HEK293T (cell line): ENCODE measurements at regions not wholly inside any gene's neighbourhood (a gene's known extent, or its start where the extent isn't known, plus 50 kb on each side); places are given as distances from the start of the nearest gene placed in this dataset.
"Not testable (repeated sequence)": the region's sequence is repeated elsewhere in the genome, so short reads cannot be mapped to it uniquely, and the experiment has no call there.

ENCODE experiments used
- CTCF ChIA-PET: fragments of 350-600 bp; formaldehyde crosslinking; extraction: SDS; loops from one replicate; lab custom pipeline; 2021; ENCODE audit warnings: antibody characterized with exemption, inconsistent platforms; lab: Yijun Ruan, JAX
- POLR2A ChIA-PET: fragments of 350-600 bp; formaldehyde crosslinking; extraction: SDS; loops from one replicate; lab custom pipeline; 2020; ENCODE audit warnings: antibody characterized with exemption, inconsistent platforms; lab: Yijun Ruan, JAX
- DNase-seq: peaks from one replicate; pipeline ENCODE4 v3.0.0; 2012; ENCODE audit warnings: mixed read lengths; ENCODE audit errors: extremely low spot score
- ARNT ChIP-seq: fragments of 450-650 bp; IDR thresholded peaks from 2 replicates; pipeline ENCODE4 v1.6.1; 2017; ENCODE audit warnings: mild to moderate bottlenecking
- BHLHE40 ChIP-seq: fragments of 450-650 bp; IDR thresholded peaks from 2 replicates; pipeline ENCODE4 v1.6.1; 2016; ENCODE audit warnings: mild to moderate bottlenecking, moderate library complexity, borderline replicate concordance
- CTBP1 ChIP-seq: fragments of 450-650 bp; IDR thresholded peaks from 2 replicates; pipeline ENCODE4 v1.6.1; 2016; ENCODE audit warnings: borderline replicate concordance
- ELF4 ChIP-seq: fragments of 450-650 bp; IDR thresholded peaks from 2 replicates; pipeline ENCODE4 v1.6.1; 2017; ENCODE audit warnings: antibody characterized with exemption
- FOXA1 ChIP-seq: fragments of 450-650 bp; IDR thresholded peaks from 2 replicates; pipeline ENCODE4 v1.6.1; 2016; ENCODE audit warnings: mild to moderate bottlenecking
- FOXK2 ChIP-seq: fragments of 450-650 bp; IDR thresholded peaks from 2 replicates; pipeline ENCODE4 v1.6.1; 2016; ENCODE audit warnings: mild to moderate bottlenecking
- FOXM1 ChIP-seq: fragments of 450-650 bp; IDR thresholded peaks from 2 replicates; pipeline ENCODE4 v1.6.1; 2017; ENCODE audit warnings: mild to moderate bottlenecking, borderline replicate concordance
- HDGF ChIP-seq: fragments of 450-650 bp; IDR thresholded peaks from 2 replicates; pipeline ENCODE4 v1.6.1; 2017; ENCODE audit warnings: antibody characterized with exemption, borderline replicate concordance
- L3MBTL2 ChIP-seq: fragments of 450-650 bp; conservative IDR thresholded peaks from 2 replicates; pipeline ENCODE4 v1.6.1; 2016; ENCODE audit warnings: mild to moderate bottlenecking
- LEF1 ChIP-seq: fragments of 450-650 bp; IDR thresholded peaks from 2 replicates; pipeline ENCODE4 v1.6.1; 2017; ENCODE audit warnings: mild to moderate bottlenecking, borderline replicate concordance
- NFRKB ChIP-seq: fragments of 450-650 bp; IDR thresholded peaks from 2 replicates; pipeline ENCODE4 v1.6.1; 2016; ENCODE audit warnings: mild to moderate bottlenecking, moderate library complexity
- SP1 ChIP-seq: fragments of 450-650 bp; IDR thresholded peaks from 2 replicates; pipeline ENCODE4 v1.6.1; 2017
- SUZ12 ChIP-seq: fragments of 450-650 bp; IDR thresholded peaks from 2 replicates; pipeline ENCODE4 v1.6.1; 2016; ENCODE audit warnings: mild to moderate bottlenecking
- TARDBP ChIP-seq: fragments of 450-650 bp; IDR thresholded peaks from 2 replicates; pipeline ENCODE4 v1.6.1; 2016
- ZNF384 ChIP-seq: fragments of 450-650 bp; IDR thresholded peaks from 2 replicates; pipeline ENCODE4 v1.6.1; 2016
- TF ChIP-seq, protein P1 (sequence below): fragments of 450-650 bp; IDR thresholded peaks from 2 replicates; pipeline ENCODE4 v1.6.1; 2016

DNA sequence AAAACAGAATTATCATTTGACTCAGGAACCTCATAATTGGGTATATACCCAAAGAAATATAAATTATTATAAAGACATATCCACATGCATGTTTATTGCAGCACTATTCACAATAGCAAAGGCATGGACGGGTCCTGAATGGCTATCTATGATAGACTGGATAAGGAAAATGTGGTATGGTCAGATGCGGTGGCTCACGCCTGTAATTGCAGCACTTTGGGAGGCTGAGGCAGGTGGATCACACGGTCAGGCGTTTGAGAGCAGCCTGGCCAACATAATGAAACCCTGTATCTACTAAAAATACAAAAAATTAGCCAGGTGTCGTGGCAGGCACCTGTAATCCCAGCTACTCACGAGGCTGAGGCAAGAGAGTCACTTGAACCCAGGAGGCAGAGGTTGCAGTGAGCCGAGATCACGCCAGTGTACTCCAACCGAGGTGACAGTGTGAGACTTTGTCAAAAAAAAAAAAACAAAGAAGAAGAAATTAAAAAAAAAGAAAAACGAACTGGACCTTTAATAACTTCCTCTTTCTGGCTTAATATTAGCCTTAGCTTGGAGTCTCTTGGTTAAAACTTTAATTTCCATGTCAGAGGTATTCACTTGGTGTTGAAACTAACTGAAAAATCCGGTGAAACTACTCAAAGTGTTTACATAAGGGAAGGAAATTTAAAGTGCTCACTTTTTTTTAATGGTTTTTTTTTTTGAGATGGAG is 104.4 kb downstream of the ZNF486 start:
- TF ChIP-seq ARNT (no peak), TARDBP (no peak), CTBP1 (no peak), FOXM1 (no peak), FOXK2 (no peak), LEF1 (no peak), SP1 (no peak), HDGF (no peak), NFRKB (no peak), FOXA1 (no peak), SUZ12 (no peak), ELF4 (no peak), BHLHE40 (no peak), L3MBTL2 (no peak), ZNF384 (no peak)
- TF ChIP-seq, protein P1, sequence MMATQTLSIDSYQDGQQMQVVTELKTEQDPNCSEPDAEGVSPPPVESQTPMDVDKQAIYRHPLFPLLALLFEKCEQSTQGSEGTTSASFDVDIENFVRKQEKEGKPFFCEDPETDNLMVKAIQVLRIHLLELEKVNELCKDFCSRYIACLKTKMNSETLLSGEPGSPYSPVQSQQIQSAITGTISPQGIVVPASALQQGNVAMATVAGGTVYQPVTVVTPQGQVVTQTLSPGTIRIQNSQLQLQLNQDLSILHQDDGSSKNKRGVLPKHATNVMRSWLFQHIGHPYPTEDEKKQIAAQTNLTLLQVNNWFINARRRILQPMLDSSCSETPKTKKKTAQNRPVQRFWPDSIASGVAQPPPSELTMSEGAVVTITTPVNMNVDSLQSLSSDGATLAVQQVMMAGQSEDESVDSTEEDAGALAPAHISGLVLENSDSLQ, result no peak
- ChIA-PET CTCF (no interaction called here), POLR2A (no interaction called here)
- no peak for DNase-seq

DNA sequence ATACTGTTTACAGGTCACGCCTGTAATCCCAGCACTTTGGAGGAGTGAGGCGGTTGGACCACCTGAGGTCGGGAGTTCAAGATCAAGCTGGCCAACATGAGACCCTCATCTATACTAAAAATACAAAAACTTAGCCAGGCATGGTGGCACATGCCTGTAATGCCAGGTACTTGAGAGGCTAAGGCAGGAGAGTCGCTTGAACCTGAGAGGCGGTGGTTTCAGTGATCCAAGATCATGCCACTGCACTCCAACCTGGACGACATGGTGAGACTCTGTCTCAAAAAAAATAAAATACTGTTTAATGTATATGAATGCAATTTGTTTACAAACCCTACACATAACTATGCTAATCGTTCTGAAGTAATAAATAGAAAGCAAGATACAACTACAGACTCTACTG is 102.4 kb downstream of the ZNF486 start:
- TF ChIP-seq CTBP1, result no peak
- TF ChIP-seq ZNF384, result no peak
- no peak for DNase-seq
- ChIA-PET POLR2A (no interaction called here), CTCF (no interaction called here)

DNA sequence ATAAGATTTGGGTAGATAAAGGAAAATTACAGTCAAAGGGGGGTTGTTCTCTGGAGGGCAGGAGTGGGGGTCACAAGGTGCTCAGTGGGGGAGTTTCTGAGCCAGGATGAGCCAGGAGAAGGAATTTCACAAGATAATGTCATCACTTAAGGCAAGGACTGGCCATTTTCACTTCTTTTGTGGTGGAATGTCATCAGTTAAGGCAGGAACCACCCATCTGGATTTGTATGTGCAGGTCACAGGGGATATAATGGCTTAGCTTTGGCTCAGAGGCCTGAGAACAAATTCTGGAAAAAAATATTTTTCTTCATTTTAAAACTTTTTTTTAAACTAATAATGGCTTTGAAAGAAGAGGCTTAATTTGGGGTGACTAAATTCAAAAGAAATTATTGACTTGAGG is 94.5 kb downstream of the ZNF486 start:
- POLR2A ChIA-PET, CTCF ChIA-PET, DNase-seq: not testable (repeated sequence)

DNA sequence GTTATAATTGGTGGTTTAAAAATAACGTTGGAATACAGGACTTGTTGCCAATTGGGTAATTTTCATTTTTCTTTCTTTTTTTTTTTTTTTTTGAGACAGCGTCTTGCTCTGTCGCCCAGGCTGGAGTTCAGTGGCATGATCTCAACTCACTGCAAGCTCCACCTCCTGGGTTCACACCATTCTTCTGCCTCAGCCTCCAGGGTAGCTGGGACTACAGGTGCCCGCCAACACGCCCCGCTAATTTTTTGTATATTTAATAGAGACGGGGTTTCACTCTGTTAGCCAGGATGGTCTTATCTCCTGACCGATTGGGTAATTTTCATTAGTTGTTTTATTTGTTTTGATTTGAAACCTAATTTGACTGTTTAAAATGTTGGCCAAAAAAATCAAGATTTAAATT is 93.7 kb downstream of the ZNF486 start:
- CTCF ChIA-PET, POLR2A ChIA-PET, DNase-seq: not testable (repeated sequence)

DNA sequence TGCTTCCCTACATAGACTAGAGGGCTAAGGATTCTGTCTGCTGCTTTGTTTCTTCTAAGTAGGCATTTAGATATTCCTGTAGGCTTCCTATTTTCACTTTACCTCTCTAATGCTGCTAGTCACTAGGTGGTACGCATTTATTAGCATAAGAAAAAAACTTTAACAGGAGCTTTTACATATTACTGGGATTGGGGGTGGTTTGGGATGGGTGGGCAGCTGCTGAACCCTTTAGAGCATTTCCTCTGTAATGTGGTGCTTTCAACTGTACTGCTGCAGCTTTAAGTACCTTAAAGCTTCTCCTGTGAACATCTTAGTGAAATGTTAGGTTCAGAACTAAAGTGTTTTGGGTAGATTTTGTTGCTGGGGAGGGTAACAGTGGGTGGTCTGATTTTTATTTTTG is 92.6 kb downstream of the ZNF486 start:
- POLR2A ChIA-PET, result no interaction called here
- no peak for TF ChIP-seq HDGF
- no peak for TF ChIP-seq ZNF384
- no peak for TF ChIP-seq FOXK2
- TF ChIP-seq LEF1, result no peak
- TF ChIP-seq SUZ12, result no peak
- TF ChIP-seq CTBP1, result no peak
- no peak for TF ChIP-seq FOXA1
- TF ChIP-seq ARNT, result no peak
- no peak for TF ChIP-seq NFRKB
- TF ChIP-seq, protein P1, result no peak
- TF ChIP-seq BHLHE40, result no peak
- no peak for DNase-seq
- CTCF ChIA-PET, result no interaction called here

DNA sequence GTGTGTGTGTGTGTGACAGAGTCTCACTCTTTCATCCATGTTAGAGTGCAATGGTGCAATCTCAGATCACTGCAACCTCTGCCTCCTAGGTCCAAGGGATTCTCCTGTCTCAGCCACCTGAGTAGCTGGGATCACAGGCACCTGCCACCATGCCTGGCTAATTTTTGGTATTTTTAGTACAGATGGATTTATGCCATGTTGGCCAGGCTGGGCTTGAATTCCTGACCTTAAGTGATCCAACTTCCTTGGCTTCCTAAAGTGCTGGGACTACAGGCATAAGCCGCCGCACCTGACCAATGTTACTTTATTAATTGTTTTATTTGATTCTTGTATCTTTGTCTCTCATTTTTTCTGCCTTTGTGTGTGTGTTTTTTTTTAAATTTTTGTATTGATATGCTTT is 89.6 kb downstream of the ZNF486 start:
- TF ChIP-seq SP1, result no peak
- TF ChIP-seq LEF1, result no peak
- TF ChIP-seq ELF4, result no peak
- no peak for DNase-seq
- CTCF ChIA-PET, result no interaction called here
- POLR2A ChIA-PET, result no interaction called here

DNA sequence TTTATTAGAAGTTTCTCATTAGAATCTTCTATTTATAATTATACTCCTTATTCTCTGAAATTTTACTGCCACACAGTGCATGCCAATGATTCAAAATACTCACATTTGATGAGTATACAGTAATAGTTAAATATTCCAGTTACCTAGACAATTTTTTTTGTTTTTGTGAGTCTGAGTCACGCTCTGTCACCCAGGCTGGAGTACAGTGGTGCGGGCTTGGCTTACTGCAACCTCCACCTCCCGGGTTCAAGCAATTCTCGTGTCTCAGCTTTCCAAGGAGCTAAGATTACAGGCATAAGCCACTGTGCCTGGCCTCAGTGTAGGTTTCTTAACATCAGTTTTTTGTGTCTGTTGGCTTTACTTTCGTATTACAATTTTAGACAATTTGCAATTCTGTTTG is 87.1 kb downstream of the ZNF486 start:
- ChIA-PET POLR2A (no interaction called here), CTCF (no interaction called here)
- DNase-seq, result no peak
- TF ChIP-seq, protein P1, result no peak
- TF ChIP-seq CTBP1 (no peak), ARNT (no peak), HDGF (no peak), TARDBP (no peak), FOXA1 (no peak), SUZ12 (no peak)

DNA sequence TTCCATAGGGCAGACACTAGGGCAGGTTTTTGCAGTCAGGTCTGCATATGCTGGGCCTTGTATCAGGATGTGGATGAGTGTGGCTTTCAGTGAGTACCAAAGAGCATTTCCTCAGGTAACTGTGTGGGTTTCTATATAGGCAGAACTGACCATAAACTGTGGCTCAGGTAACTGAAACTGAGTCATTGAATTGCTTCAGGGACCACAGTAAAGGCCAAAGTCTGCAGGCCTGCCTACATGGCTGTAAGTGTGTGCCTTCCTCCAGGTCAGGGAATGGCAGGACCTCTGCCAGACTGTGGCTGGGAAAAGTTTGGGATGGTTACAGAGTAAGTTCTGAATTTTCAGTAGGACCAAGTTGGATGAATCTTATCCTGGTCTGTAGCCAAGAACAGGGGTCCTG is 85.6 kb downstream of the ZNF486 start:
- POLR2A ChIA-PET, result no interaction called here
- DNase-seq, result no peak
- CTCF ChIA-PET, result no interaction called here
- TF ChIP-seq FOXA1 (no peak), ELF4 (no peak), ZNF384 (no peak), SUZ12 (no peak), FOXM1 (no peak), L3MBTL2 (no peak), TARDBP (no peak), BHLHE40 (no peak), SP1 (no peak), CTBP1 (no peak), HDGF (no peak), LEF1 (no peak), FOXK2 (no peak), ARNT (no peak), NFRKB (no peak)
- TF ChIP-seq, protein P1, result no peak
